HK-2 (cell line): ENCODE measurements at regions not wholly inside any gene's neighbourhood (a gene's known extent, or its start where the extent isn't known, plus 50 kb on each side); places are given as distances from the start of the nearest gene placed in this dataset.
A peak's percentile ranks its signal among the peaks of the same experiment; 100 is the strongest.
"Not testable (repeated sequence)": the region's sequence is repeated elsewhere in the genome, so short reads cannot be mapped to it uniquely, and the experiment has no call there.

Experiments
- DNase-seq: peaks from one replicate; pipeline ENCODE4 v3.0.0-alpha.2; 2018; ENCODE audit not compliant: unreplicated experiment

DNA sequence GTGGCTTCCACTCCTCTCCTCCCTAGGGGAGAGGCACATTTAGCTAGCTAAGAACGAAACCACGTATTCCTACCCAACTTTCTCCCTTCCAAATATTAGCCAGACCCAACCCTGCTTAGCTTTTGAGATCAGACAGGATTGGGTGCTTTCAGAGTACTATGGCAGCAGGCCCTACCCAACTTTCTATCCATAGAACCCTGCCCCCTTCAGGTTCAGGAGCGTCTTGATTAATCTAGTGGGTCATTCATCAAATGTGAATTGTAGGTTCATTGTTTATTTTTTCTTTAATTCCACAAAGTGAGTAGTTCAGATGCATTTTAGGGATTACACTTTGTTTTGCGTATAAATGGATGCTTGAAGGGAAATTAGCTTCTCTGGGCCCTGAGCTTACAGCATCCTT is 188.3 kb downstream of the MIB1 start:
- DNase-seq = no peak

DNA sequence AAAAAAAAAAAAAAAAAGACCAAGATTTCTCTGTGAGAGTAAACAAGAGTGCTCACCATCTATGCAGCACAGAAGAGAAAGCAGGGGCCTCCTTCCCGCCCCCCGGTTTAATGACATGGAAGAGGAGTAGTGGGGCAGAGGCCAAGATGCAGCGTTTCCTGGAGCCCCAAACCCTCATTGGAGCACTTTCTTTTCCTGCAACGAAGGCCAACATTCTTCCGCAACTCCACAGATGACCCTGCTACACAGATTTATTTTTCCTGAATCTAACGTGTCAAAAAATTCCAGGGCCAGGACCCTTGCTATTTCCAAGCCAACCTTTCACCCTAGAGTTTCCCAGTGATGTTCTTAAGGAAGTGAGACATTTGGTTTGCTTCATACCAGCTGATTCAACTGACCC is 189.6 kb downstream of the MIB1 start:
- DNase-seq = no peak

DNA sequence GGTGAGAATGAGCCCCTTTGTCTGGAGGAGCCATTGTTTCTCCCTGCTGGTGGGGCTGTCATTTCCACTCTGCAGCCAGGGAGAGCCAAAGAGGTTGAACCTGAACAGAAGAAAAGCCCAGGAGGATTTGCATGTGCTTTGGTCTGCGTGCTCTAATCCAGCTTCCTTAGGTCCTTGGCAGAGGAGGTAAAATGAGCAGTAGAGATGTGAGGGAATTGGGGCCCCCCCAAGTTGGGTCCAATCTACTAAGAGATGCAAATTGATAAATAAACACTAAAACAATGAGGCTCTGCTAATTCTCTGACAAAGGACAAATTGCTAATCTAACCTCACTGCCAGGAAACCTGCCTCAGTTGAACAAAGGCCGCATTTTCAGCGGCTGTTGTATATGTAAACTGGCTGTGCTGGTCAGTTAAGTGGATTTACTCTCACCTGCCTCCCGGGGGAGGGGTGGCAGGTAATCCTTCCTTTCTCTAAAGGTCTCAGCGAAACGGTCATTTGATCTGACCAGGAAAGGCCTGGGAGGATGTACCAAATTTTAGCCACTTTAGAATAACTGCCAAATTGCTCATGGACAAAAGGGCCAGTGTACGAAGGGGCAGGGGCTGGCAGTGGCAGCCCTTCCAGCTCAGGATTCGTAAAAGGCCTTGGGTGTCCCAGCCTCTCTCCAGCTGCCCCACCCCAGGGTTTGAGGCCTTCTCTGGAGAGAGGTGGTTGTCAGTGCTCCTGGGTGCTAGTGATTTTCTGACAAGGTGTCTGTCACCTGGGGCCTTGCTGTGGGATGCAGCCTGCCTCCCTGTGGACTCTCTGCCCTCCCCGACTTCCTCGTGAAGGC is 193.6 kb downstream of the MIB1 start:
- no peak for DNase-seq

DNA sequence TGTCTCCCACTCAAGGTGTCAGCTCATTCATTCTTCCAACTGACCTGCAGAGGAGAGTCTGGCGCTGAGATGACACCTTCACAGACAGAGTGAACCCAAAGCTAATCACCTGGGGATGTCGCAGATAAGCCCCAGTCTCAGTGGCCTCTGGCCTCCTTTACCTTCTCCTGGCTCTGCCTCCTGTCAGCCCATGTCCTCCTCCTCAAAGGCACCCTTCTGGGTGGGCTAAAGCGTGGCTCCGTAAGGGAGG is 194.1 kb downstream of the MIB1 start:
- no peak for DNase-seq

DNA sequence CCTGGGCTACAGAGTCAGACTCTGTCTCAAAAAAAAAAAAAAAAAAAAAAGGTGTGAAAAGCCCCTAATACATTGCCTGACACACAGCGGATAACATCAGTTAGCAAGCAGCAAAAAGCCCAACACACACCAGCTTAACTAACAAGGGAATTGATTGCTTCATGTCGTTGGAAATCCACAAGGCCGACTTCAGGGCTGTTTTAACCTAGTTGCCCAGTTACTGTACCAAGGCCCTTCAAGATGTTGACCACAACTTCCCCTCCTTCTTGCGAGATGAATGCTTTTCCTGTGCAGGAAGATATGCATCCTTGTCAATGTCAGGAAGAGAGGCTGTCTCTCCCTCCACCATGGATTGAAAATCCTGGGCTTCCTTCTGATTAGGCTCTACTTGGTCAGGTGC is 202.9 kb downstream of the MIB1 start:
- DNase-seq = no peak

DNA sequence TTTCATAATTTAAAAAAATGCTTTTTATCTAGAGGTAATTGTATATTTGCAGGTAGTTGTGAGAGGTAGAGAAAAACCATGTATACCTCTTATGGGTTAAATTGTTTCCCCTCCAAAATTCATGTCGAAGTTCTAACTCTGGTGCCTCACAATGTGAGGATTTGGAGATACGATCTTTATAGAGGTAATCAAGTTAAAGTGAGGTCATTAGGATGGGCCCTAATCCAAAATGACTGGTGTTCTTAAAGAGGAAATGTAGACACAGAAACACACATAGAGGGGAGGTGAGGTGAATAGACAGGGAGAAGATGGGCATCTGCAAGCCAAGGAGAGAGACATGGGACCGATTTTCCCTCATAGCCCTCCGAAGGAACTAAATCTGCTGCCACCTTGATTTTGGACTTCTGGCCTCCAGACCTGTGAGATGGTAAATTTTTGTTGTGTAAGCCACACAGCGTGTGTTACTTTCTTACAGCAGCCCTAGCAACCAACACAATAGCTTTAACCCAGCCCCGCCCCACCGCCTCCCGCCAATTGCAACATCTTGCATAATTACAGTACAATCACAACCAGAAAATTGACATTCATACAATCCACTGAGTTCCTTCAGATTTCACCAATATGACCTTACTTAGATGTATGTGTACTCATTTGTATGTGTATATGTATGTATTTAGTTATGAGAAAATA is 208.9 kb downstream of the MIB1 start:
- DNase-seq = no peak

DNA sequence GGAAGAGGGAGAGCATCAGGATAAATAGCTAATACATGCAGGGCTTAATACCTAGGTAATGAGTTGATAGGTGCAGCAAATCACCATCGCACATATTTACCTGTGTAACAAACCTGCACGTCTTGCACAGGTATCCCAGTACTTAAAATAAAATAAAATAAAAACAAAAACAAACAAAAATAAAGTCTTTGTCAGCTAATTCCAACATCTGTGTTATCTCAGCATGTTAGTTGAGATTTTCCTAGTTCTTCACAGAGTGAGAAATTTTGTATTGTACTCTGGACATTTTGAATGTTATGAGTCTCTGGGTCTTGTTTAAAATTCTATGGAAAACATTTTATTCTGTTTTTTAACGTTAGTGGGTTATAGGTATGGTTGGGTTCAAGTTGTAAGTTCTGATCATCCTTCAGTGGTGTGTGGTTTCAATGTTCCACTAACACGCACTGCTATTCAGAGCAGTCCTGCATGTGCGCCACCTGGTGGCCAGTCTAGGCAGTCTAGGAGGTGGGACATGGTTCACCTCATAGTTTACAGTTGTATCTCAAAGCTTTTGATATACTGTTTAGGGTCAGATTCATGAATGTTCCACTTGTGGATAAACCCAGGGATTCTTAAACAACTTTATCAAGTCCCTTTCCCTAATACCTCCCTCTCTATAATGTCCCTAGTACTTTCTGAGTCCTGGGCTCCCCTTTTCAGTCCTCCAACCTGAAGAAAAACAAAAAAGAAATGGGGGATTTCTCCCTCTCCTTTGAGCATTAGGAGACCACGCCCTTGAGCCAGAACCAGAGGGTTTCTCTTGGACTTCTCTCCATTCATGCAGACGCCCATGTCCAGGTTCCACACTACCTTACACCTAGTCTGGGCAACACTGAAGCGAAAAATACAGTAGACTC is 213.4 kb upstream of the GATA6 start:
- DNase-seq = peak; percentile 49

DNA sequence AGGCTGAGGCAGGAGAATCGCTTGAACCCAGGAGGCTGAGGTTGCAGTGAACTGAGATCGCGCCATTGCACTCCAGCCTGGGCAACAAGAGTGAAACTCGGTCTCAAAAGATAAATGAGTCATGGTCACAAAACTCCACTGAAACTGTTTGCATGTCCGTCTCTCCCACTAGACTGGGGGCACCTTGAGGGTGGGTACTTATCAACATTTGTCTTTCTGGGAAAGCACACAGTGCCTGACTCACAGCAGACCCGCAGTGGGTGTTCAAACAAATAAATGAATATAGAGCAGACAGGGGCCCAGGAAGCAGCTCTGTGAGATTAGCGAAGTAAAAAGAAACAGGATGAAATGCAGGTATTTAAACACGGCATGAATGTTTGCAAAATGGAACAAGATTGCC is 211.1 kb upstream of the GATA6 start:
- DNase-seq = no peak

DNA sequence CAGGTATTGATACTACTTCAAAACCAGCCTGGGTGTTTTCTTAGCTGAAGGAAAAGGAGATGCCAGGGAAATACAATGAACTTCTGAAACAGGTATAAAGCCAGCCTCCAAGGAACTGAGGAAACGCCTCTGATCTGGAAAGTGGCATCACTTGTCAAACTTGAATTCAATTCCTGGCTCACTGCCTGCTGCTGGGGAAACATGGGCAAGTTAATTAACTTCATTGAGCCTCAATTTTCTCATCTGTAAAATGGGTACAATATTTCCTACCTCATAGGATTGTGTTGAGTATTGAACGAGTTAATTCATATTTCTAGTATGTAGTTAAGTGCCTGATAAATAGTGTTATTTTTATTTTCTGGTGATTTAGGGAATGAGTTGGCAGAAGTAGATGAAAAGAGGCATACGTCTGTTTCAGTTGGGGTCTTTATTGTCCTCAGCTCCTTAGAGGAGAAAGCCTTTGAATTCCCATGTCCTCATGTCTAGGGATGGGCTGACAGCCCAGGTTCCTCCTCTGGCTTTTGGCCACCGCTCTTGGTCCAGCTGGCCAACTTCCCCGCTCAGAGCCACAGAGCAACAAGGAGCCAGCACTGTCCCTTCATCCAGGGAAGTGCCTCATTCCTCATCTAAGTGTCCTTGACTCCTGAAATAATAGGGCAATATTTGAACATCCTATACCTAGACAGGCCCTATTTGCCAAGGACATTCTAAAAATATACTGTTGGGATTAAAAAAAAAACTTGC is 210.5 kb upstream of the GATA6 start:
- DNase-seq = no peak

DNA sequence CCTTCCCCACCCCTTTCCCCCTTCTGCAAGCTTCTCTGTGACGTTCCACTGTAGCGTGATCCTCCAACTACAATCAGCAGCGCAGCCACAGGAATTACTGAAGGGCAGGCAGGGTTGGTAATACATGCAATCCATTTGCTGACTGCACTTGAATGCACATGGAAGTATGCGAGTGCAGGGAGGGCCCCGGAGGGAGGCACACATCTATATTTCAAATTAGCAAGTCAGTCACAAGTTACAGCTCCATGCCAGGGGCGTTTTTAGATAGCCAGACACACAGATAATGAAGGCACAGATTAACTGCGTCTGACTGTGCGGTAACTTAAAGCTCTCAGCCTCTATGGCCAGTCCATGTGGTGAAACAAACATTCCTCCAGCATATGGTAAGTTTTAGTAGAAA is 209.2 kb upstream of the GATA6 start:
- DNase-seq = no peak

DNA sequence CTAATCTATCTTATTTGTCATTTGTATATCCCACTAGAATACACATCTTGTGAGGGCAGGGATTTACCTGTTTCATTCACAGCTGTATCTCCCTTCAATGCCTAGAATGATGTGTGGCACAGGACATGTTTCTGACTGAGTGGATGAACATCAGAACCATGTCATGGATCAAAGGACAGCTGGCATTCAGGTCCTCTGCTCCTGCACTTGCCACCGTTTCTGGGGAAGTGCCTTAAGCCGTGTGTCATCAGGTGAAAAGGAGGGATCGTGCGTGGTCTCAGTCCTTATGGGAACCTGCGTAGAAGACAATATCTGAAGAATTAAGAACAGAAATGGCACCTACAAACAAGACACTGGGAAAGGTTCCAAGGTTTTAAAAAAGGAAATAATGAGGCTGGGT is 206.1 kb upstream of the GATA6 start:
- DNase-seq = no peak

DNA sequence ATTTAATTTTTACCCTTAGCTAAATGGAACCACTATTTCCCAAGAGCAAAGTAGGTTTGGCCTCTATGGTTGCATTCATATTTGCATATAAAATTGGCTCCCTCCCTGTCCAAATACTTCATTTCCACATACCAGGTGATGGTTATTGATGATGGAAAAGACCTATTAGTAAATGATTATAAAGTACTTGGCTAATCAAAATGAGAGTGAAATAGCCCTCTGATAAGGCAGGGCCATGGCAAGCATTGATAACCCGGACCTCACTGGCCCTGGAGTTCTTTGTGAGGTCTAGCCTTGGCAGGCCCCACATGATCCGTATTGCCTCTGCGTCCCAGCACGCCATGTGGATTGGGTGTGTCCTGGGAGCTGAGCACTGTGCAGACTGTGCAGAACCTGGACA is 201.1 kb upstream of the GATA6 start:
- no peak for DNase-seq

DNA sequence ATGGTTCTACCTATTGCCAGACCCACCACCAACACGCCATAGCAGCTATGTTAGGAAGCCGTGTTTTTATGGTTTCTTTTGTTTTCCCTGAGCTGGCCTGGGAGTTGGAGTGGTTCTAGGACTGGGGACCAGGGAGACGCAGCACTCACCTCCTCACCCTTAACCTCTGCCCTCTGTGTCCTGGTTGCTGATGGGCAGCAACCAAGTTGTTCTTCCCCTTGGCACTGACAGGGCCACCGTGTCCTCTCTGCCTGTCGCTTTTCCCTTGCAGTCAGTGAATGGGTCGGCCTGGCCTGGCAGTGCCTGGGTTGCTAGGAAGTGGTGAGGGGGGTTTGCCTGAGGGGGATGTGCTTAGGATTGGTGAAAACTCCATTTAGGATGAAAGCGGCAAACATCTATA is 197.1 kb upstream of the GATA6 start:
- no peak for DNase-seq

DNA sequence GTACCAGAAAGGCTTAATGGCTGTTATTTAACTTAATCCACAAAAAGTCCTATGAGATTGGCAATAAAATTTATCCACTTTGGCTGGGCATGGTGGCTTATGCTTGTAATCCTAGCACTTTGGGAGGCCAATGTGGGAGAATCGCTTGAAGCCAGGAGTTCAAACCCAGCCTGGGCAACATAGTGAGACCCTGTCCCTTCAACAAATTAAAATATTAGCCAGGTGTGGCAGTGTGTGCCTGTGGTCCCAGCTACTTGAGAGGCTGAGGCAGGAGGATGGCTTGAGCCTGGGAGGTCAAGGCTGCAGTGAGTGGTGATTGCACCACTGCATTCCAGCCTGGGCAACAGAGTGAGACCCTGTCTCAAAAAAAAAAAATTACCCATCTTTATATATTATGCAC is 193.4 kb upstream of the GATA6 start:
- DNase-seq = not testable (repeated sequence)

DNA sequence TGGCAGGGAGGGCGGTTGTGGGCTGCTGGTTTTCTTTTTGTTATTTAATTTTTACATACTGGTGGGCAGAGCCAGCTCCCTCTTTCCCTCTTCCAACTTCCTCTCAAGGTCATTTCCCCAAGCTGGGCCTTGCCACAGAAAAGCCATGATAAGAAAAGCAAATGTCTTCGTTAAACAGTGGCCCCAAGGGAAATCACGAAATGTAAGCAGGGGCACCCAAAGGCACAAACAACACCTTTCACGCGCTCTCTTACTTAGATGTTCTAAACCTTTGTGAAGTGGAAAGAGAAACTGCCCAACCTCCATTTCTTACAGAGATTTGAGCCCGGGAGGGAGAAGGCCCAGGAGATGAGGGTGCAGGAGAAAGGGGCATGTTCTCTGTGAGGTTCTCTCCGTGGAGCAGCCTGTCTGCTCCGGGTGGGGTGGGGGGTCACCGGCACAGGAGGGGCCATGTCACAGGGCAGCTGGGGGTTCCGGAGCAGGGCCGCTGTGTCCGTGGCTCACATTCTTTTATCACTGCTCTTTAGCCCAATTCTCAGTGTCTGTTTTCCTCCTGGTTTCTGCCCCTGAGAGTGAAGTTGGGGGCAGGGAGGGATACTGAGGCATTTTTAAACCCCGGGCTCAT is 190.7 kb upstream of the GATA6 start:
- no peak for DNase-seq

DNA sequence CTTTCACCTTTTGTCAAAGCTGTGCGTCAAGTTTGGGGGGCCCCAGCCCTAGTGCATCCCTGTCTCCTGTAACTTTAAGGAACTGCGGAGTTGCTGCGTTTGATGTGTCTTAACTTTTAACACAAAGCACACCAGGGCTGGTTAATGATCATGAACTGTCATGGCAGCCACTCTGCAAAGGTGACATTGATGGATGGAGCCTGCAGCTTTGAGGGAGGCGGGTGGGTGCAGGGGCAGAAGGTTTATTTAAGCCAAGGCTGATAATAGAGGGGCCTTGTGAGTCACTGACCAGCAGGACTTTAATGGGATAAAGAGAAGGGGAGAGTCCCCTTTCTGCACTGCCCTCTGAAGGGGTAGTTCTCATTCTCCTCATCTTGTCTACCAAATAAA is 190.2 kb upstream of the GATA6 start:
- no peak for DNase-seq

DNA sequence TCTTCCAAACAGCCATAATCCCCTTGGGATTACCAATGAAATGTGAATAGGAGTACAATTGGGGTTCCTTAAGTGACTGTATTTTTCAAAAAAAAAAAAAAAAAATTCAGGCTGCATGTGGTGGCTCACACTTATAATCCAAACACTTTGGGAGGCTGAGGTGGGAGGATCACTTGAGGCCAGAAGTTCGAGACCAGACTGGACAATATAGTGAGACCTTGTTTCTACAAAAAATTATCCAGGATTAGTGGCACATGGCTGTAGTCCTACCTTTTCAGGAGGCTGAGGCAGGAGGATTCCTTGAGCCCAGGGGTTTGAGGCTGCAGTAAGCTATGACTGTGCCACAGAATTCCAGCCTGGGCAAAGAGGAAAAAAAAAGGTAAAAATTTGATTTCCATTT is 189.6 kb upstream of the GATA6 start:
- DNase-seq = no peak

DNA sequence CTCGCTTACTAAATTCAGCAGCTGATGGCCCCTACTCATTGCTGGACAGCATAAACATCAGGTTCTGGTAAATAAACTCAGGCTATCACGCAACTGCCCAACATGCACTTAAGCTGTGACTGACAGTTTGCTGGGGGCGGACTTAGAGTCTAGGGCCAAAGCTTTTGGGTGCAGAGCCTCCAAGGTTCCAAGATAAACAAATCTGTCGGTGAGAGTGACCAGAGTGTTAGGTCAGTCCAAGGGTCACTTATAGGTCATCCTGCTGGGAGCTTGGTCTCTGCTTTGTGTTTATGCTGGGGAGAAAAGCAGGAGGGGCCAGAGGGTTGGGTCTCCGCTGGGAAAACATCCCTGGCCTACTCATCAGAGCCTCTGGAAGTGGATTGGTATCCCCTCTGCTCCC is 188.6 kb upstream of the GATA6 start:
- no peak for DNase-seq

DNA sequence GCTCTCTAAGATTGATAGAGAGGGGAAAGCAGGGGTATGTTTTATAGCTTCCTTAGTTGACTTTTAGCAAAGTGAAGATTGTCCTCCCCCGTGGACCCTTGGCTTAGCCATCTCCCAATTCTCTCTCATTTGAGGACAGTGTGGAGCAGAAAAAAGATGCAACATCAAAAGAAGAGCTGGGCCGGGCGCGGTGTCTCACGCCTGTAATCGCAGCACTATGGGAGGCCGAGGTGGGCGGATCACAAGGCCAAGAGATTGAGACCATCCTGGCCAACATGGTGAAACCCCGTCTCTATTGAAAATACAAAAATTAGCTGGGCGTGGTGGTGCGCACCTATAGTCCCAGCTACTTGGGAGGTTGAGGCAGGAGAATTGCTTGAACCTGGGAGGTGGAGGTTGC is 187.9 kb upstream of the GATA6 start:
- not testable (repeated sequence) for DNase-seq

DNA sequence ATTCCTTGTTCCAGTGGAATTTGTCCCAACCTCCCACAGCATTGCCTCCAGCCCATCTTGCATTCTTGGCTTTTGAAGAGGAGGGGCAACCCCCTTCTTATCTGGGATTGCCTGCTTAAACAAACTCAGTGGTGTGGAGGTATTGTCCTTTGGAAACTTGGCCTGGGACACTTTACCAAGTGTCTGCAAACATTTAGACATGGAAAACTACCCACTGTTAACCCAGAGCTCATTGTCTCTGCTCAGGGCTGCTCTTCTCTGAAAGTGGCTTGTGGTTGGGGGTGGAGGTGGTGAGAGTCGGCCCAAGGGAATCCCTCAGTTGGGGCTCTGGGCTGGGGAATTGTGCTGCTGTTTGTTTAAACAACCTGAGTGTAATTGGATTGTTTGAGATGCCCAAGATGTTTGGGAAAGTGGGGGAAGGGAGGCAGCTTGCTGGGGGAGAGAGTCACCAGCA is 178.3 kb upstream of the GATA6 start:
- no peak for DNase-seq

DNA sequence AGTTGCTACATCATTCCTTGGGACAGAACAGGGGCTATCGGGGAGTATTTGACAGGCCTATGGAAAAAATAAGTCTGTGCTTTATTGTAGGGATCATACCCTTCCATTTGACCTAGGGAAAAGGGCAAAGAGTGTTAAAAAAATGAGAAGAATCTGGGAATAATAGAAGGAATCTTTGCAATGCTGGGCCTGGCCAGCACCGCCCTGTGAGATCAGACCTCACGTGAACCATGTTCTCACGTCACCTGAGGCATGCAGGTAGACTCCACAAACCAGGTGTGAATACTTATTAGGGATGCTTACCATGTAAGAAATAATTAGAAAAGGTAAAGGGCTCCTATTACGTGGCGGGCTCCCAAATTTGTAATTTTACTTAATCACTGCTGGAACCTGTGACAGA is 177.5 kb upstream of the GATA6 start:
- DNase-seq = no peak
